ENCODE measurements at regions not wholly inside any gene's neighbourhood (a gene's known extent, or its start where the extent isn't known, plus 50 kb on each side); places are given as distances from the start of the nearest gene placed in this dataset.
"Not testable (repeated sequence)": the region's sequence is repeated elsewhere in the genome, so short reads cannot be mapped to it uniquely, and the experiment has no call there.

- no peak for DNase-seq
These were observed 115.1 kb upstream of the IRX4 start for GRCh38 chr5:1997640-1998347.

- DNase-seq = no peak
These were observed 112.8 kb upstream of the IRX4 start for GRCh38 chr5:1995491-1995890.

GRCh38 chr5:1987471-1987870, 104.7 kb upstream of the IRX4 start:
- no peak for DNase-seq

GRCh38 chr5:1985781-1986180, 103.1 kb upstream of the IRX4 start:
- no peak for DNase-seq

GRCh38 chr5:1983919-1984695, 101.4 kb upstream of the IRX4 start:
- no peak for DNase-seq

- no peak for DNase-seq
These were observed 100.7 kb upstream of the IRX4 start for GRCh38 chr5:1983401-1983800.

GRCh38 chr5:1982561-1982960, 99.8 kb upstream of the IRX4 start:
- not testable (repeated sequence) for DNase-seq

GRCh38 chr5:1975898-1976765, 93.4 kb upstream of the IRX4 start:
- no peak for DNase-seq

- DNase-seq = no peak
These were observed 92.6 kb upstream of the IRX4 start for GRCh38 chr5:1975406-1975715.

GRCh38 chr5:1974501-1975405, 92.0 kb upstream of the IRX4 start:
- no peak for DNase-seq

GRCh38 chr5:1974081-1974480, 91.4 kb upstream of the IRX4 start:
- no peak for DNase-seq

- no peak for DNase-seq
These were observed 90.8 kb upstream of the IRX4 start for GRCh38 chr5:1973391-1974013.

- DNase-seq = no peak
These were observed 89.2 kb upstream of the IRX4 start for GRCh38 chr5:1971944-1972343.

- no peak for DNase-seq
These were observed 85.0 kb upstream of the IRX4 start for GRCh38 chr5:1967736-1968135.

- DNase-seq = no peak
These were observed 83.7 kb upstream of the IRX4 start for GRCh38 chr5:1966461-1966860.

- DNase-seq = no peak
These were observed 83.2 kb upstream of the IRX4 start for GRCh38 chr5:1965925-1966324.

- DNase-seq = no peak
These were observed 81.3 kb upstream of the IRX4 start for GRCh38 chr5:1963941-1964451.

- DNase-seq = no peak
These were observed 80.6 kb upstream of the IRX4 start for GRCh38 chr5:1963358-1963757.

GRCh38 chr5:1962619-1963355, 80.1 kb upstream of the IRX4 start:
- no peak for DNase-seq

GRCh38 chr5:1961952-1962595, 79.3 kb upstream of the IRX4 start:
- DNase-seq = no peak
